Endodermal cell (in vitro differentiated cells): ENCODE measurements at regions not wholly inside any gene's neighbourhood (a gene's known extent, or its start where the extent isn't known, plus 50 kb on each side); places are given as distances from the start of the nearest gene placed in this dataset.

Experiments
- DNase-seq: peaks from one replicate; pipeline ENCODE4 v3.0.0-alpha.2; 2017
- H3K27ac ChIP-seq: 2 replicates; pipeline ENCODE4 v1.5.1; 2013; ENCODE audit warnings: mild to moderate bottlenecking, low read depth, low read length, moderate library complexity
- H3K27me3 ChIP-seq: 2 replicates; pipeline ENCODE4 v1.6.1; 2013; ENCODE audit warnings: mild to moderate bottlenecking, low read length, moderate library complexity; ENCODE audit not compliant: insufficient read depth, control insufficient read depth, poor library complexity, severe bottlenecking
- H3K36me3 ChIP-seq: 2 replicates; pipeline ENCODE4 v1.7.0; 2013; ENCODE audit warnings: mild to moderate bottlenecking, low read length, moderate library complexity; ENCODE audit not compliant: control insufficient read depth, insufficient read depth
- H3K4me1 ChIP-seq: one replicate; pipeline ENCODE4 v1.7.0; 2013; ENCODE audit warnings: low read length; ENCODE audit not compliant: control insufficient read depth, insufficient read depth
- H3K4me3 ChIP-seq: 2 replicates; pipeline ENCODE4 v1.5.1; 2013; ENCODE audit warnings: mild to moderate bottlenecking, low read length, moderate library complexity
- H3K9ac ChIP-seq: 2 replicates; pipeline ENCODE4 v1.6.1; 2013; ENCODE audit warnings: mild to moderate bottlenecking, low read length, moderate library complexity; ENCODE audit not compliant: poor library complexity, severe bottlenecking; ENCODE audit errors: extremely low read depth
- H3K9me3 ChIP-seq: 2 replicates; pipeline ENCODE4 v1.6.1; 2013; ENCODE audit warnings: mild to moderate bottlenecking, low read length, moderate library complexity; ENCODE audit not compliant: control insufficient read depth
- H3K27ac Mint-ChIP-seq: 2 replicates; pipeline ENCODE4 v1.8.0; 2020; ENCODE audit warnings: mixed read lengths
- H3K27me3 Mint-ChIP-seq: 2 replicates; pipeline ENCODE4 v1.8.0; 2021; ENCODE audit warnings: mild to moderate bottlenecking, mixed read lengths; ENCODE audit not compliant: insufficient read depth
- H3K36me3 Mint-ChIP-seq: 2 replicates; pipeline ENCODE4 v1.8.0; 2020; ENCODE audit warnings: low read depth, mixed read lengths
- H3K4me1 Mint-ChIP-seq: 2 replicates; pipeline ENCODE4 v1.8.0; 2020; ENCODE audit warnings: mixed read lengths
- H3K4me3 Mint-ChIP-seq: 2 replicates; pipeline ENCODE4 v1.8.0; 2020; ENCODE audit warnings: mild to moderate bottlenecking, moderate library complexity, mixed read lengths
- H3K9me3 Mint-ChIP-seq: 2 replicates; pipeline ENCODE4 v1.8.0; 2020; ENCODE audit warnings: mild to moderate bottlenecking, mixed read lengths
- WGBS, 2 experiments: methylation state at CpG; one replicate each; pipeline versions ENCODE4 v1.1.5 to v1.1.7; 2013; ENCODE audit warnings: missing lambda C conversion rate in 2 of 2, mixed read lengths in 1 of 2; ENCODE audit not compliant: insufficient coverage in 1 of 2, insufficient read length in 1 of 2; 5-methylcytosine and 5-hydroxymethylcytosine counted together
- TF ChIP-seq, protein P1 (sequence below): fragments of 200-600 bp; sonication (generic); conservative IDR thresholded peaks from 2 replicates; pipeline ENCODE4 v1.5.0; 2021; ENCODE audit warnings: antibody characterized with exemption, mild to moderate bottlenecking

DNA sequence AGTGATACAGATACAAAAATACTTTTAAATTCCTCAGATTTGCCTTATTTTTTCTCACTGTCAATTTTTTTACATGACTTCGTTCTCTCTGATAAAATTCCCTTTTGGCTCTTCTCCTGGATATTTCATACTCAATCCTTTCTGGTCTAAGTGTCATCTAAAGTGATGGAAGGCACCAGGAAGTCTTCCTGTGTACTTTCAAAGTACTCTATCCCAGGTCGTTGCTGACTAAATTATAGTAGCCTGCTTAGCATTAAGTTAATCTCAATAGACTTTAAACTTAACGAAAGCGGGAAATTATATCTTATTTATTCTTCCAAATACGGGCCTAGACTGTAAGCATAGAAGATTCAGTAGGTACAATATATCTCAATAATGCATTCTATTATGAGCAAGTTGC lies 67.8 kb downstream of the CASP12 start:
- no peaks in the 10 kb centered on the region for H3K36me3 Mint-ChIP-seq
- Histone ChIP-seq H3K9me3 (no peaks in the 10 kb centered on the region), H3K27me3 (no peaks in the 10 kb centered on the region), H3K36me3 (no peaks in the 10 kb centered on the region), H3K4me1 (no peaks in the 10 kb centered on the region), H3K4me3 (no peak overlapping the region), H3K9ac (no peak overlapping the region), H3K27ac (no peak overlapping the region)
- no peak for DNase-seq
- H3K27ac Mint-ChIP-seq, result no peak overlapping the region
- no peaks in the 10 kb centered on the region for H3K27me3 Mint-ChIP-seq
- no peaks in the 10 kb centered on the region for H3K9me3 Mint-ChIP-seq
- TF ChIP-seq, protein P1, sequence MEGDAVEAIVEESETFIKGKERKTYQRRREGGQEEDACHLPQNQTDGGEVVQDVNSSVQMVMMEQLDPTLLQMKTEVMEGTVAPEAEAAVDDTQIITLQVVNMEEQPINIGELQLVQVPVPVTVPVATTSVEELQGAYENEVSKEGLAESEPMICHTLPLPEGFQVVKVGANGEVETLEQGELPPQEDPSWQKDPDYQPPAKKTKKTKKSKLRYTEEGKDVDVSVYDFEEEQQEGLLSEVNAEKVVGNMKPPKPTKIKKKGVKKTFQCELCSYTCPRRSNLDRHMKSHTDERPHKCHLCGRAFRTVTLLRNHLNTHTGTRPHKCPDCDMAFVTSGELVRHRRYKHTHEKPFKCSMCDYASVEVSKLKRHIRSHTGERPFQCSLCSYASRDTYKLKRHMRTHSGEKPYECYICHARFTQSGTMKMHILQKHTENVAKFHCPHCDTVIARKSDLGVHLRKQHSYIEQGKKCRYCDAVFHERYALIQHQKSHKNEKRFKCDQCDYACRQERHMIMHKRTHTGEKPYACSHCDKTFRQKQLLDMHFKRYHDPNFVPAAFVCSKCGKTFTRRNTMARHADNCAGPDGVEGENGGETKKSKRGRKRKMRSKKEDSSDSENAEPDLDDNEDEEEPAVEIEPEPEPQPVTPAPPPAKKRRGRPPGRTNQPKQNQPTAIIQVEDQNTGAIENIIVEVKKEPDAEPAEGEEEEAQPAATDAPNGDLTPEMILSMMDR, result no peak
- 80 to 95% methylated on average over 1 to 4 of the region's 5 CpGs for WGBS, 2 experiments
- no peaks in the 10 kb centered on the region for H3K4me1 Mint-ChIP-seq
- no peak overlapping the region for H3K4me3 Mint-ChIP-seq

DNA sequence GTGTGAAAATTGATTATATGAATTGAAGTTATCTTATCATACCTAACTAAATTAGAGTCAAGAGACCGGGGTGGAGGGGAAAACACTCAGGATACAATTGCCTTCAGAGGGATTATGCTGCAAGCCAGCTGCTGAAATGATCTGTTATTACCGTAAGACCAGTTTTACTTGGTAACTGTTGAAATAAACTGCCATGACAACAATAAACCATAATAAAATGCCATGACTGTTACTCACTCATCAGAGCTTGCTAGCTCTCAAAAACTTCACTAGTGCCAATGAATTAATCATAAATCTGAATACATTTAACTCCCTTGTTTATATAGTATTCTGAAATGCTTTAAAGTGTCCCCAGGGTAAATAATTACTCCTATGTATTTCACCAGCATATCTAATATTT lies 68.2 kb downstream of the CASP12 start:
- no peaks in the 10 kb centered on the region for H3K4me1 ChIP-seq
- no peaks in the 10 kb centered on the region for H3K36me3 ChIP-seq
- Mint-ChIP-seq H3K4me1 (no peaks in the 10 kb centered on the region), H3K27me3 (no peaks in the 10 kb centered on the region), H3K9me3 (no peaks in the 10 kb centered on the region), H3K27ac (no peak overlapping the region), H3K4me3 (no peak overlapping the region), H3K36me3 (no peaks in the 10 kb centered on the region)
- no peak overlapping the region for H3K9ac ChIP-seq
- no peak overlapping the region for H3K27ac ChIP-seq
- 85% methylated on average over 2 of the region's 2 CpGs; no CpG with 5 or more reads in 1 of the 2 experiments for WGBS, 2 experiments
- TF ChIP-seq, protein P1, result no peak
- no peak for DNase-seq
- no peak overlapping the region for H3K4me3 ChIP-seq
- H3K27me3 ChIP-seq, result no peaks in the 10 kb centered on the region
- no peaks in the 10 kb centered on the region for H3K9me3 ChIP-seq

DNA sequence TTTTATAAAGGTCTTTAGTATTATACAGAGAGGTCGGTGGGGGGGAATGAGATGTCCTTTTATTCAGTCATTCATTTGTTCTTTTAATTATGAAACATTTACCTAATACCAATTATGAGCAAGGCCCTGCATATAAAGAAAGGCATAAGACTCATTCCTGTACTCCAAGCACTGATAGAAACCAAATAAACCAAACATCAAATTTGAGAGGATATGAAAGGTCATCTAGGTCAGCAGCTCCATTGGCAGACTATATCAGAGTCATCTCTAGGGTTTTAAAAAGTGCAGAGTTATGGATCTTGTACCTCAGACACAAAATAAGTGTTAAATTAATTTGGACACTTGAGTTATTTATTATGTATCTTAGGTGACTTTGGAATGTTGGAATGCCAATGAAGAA lies 71.5 kb downstream of the CASP12 start:
- TF ChIP-seq, protein P1, result no peak
- Mint-ChIP-seq H3K36me3 (no peaks in the 10 kb centered on the region), H3K4me3 (no peak overlapping the region), H3K9me3 (peaks cover 2% of the 10 kb centered on the region), H3K27ac (no peak overlapping the region), H3K4me1 (no peaks in the 10 kb centered on the region), H3K27me3 (no peaks in the 10 kb centered on the region)
- H3K9ac ChIP-seq, result no peak overlapping the region
- no peak overlapping the region for H3K27ac ChIP-seq
- no peak overlapping the region for H3K4me3 ChIP-seq
- DNase-seq, result no peak
- no peaks in the 10 kb centered on the region for H3K4me1 ChIP-seq
- WGBS, 2 experiments, result no CpG with 5 or more reads among the region's 1 CpG
- H3K9me3 ChIP-seq, result no peaks in the 10 kb centered on the region
- H3K27me3 ChIP-seq, result no peaks in the 10 kb centered on the region
- no peaks in the 10 kb centered on the region for H3K36me3 ChIP-seq
